Testis (tissue), 2 donors: ENCODE measurements at regions not wholly inside any gene's neighbourhood (a gene's known extent, or its start where the extent isn't known, plus 50 kb on each side); places are given as distances from the start of the nearest gene placed in this dataset.

Source experiments
- CTCF ChIP-seq, 3 experiments: fragments of 450-650 bp in 2 of 3; fragments of 200-600 bp in 1 of 3; sonication (generic) in 1 of 3; IDR thresholded peaks; one replicate each; pipeline ENCODE4 v1.5.1; 2016 to 2019; ENCODE audit warnings: antibody characterized with exemption in 3 of 3, mild to moderate bottlenecking in 2 of 3, moderate library complexity in 1 of 3
- POLR2A ChIP-seq: fragments of 450-650 bp; IDR thresholded peaks from one replicate; pipeline ENCODE4 v1.6.1; 2017; ENCODE audit warnings: antibody characterized with exemption, mild to moderate bottlenecking, moderate library complexity

- TF ChIP-seq CTCF (IDR thresholded peaks at IDR 0.05) = no peak
- no peak for TF ChIP-seq POLR2A
These were observed 50.6 kb downstream of the GLI2 start for GRCh38 chr2:120786038-120786960.
